SJCRH30 (cell line): ENCODE measurements at regions not wholly inside any gene's neighbourhood (a gene's known extent, or its start where the extent isn't known, plus 50 kb on each side); places are given as distances from the start of the nearest gene placed in this dataset.

Experiments
- DNase-seq, 2 experiments: peaks; one replicate each; pipeline ENCODE4 v3.0.0-alpha.2; 2015 to 2020
- H3K27ac ChIP-seq: fragments of 250-450 bp; sonication (Bioruptor Pico); 2 replicates; pipeline ENCODE4 v1.5.1; 2020; ENCODE audit warnings: mild to moderate bottlenecking, moderate library complexity
- H3K27me3 ChIP-seq: fragments of 250-450 bp; sonication (Bioruptor Pico); 2 replicates; pipeline ENCODE4 v1.5.1; 2020; ENCODE audit warnings: mild to moderate bottlenecking, moderate library complexity
- H3K36me3 ChIP-seq: fragments of 250-450 bp; sonication (Bioruptor Pico); 2 replicates; pipeline ENCODE4 v1.5.1; 2020; ENCODE audit warnings: mild to moderate bottlenecking, moderate library complexity
- H3K4me1 ChIP-seq: fragments of 250-450 bp; sonication (Bioruptor Pico); 2 replicates; pipeline ENCODE4 v1.5.1; 2020; ENCODE audit warnings: mild to moderate bottlenecking, moderate library complexity
- H3K4me3 ChIP-seq: fragments of 250-450 bp; sonication (Bioruptor Pico); 2 replicates; pipeline ENCODE4 v1.5.1; 2020; ENCODE audit warnings: mild to moderate bottlenecking, moderate library complexity
- H3K9me3 ChIP-seq: fragments of 250-450 bp; sonication (Bioruptor Pico); replicated peaks from 2 replicates; pipeline ENCODE4 v1.5.1; 2020; ENCODE audit warnings: mild to moderate bottlenecking, moderate library complexity

- Histone ChIP-seq H3K4me1 (no peaks in the 10 kb centered on the region), H3K27me3 (no peaks in the 10 kb centered on the region), H3K36me3 (no peaks in the 10 kb centered on the region), H3K27ac (no peak overlapping the region), H3K4me3 (no peak overlapping the region), H3K9me3 (no peaks in the 10 kb centered on the region)
- DNase-seq: no peak
Observed at GRCh38 chr18:44370861-44371260, 309.8 kb upstream of the SETBP1 start.

GRCh38 chr18:44374966-44375365 is 305.7 kb upstream of the SETBP1 start:
- no peaks in the 10 kb centered on the region for H3K9me3 ChIP-seq
- no peaks in the 10 kb centered on the region for H3K27me3 ChIP-seq
- H3K36me3 ChIP-seq: no peaks in the 10 kb centered on the region
- H3K4me1 ChIP-seq: no peaks in the 10 kb centered on the region
- H3K27ac ChIP-seq: no peak overlapping the region
- no peak for DNase-seq
- H3K4me3 ChIP-seq: no peak overlapping the region

- Histone ChIP-seq H3K27ac (no peak overlapping the region), H3K4me3 (no peak overlapping the region), H3K36me3 (no peaks in the 10 kb centered on the region), H3K9me3 (no peaks in the 10 kb centered on the region), H3K4me1 (no peaks in the 10 kb centered on the region), H3K27me3 (no peaks in the 10 kb centered on the region)
- DNase-seq: peak in 1 of 2 experiments; percentile 0
Observed at GRCh38 chr18:44386401-44386800, 294.3 kb upstream of the SETBP1 start.

GRCh38 chr18:44388329-44388728 is 292.4 kb upstream of the SETBP1 start:
- H3K27me3 ChIP-seq: no peaks in the 10 kb centered on the region
- DNase-seq: no peak
- H3K27ac ChIP-seq: no peak overlapping the region
- no peaks in the 10 kb centered on the region for H3K4me1 ChIP-seq
- no peaks in the 10 kb centered on the region for H3K36me3 ChIP-seq
- H3K4me3 ChIP-seq: no peak overlapping the region
- H3K9me3 ChIP-seq: no peaks in the 10 kb centered on the region

GRCh38 chr18:44392933-44393332 is 287.8 kb upstream of the SETBP1 start:
- DNase-seq: no peak
- Histone ChIP-seq H3K4me1 (no peaks in the 10 kb centered on the region), H3K27ac (no peak overlapping the region), H3K4me3 (no peak overlapping the region), H3K9me3 (no peaks in the 10 kb centered on the region), H3K27me3 (no peaks in the 10 kb centered on the region), H3K36me3 (no peaks in the 10 kb centered on the region)

- no peak for DNase-seq
- H3K9me3 ChIP-seq: no peaks in the 10 kb centered on the region
Observed at GRCh38 chr18:44393406-44393805, 287.3 kb upstream of the SETBP1 start.

GRCh38 chr18:44396550-44396949 is 284.1 kb upstream of the SETBP1 start:
- Histone ChIP-seq H3K36me3 (no peaks in the 10 kb centered on the region), H3K9me3 (no peaks in the 10 kb centered on the region), H3K27me3 (no peaks in the 10 kb centered on the region), H3K27ac (no peak overlapping the region), H3K4me3 (no peak overlapping the region), H3K4me1 (no peaks in the 10 kb centered on the region)
- no peak for DNase-seq

More at GRCh38 chr18:44393406-44393805, 287.3 kb upstream of the SETBP1 start:
- Histone ChIP-seq H3K27ac (no peak overlapping the region), H3K27me3 (no peaks in the 10 kb centered on the region), H3K36me3 (no peaks in the 10 kb centered on the region), H3K4me3 (no peak overlapping the region), H3K4me1 (no peaks in the 10 kb centered on the region)

GRCh38 chr18:44409071-44409470 is 271.6 kb upstream of the SETBP1 start:
- Histone ChIP-seq H3K4me3 (no peak overlapping the region), H3K4me1 (no peaks in the 10 kb centered on the region), H3K27me3 (no peaks in the 10 kb centered on the region), H3K36me3 (no peaks in the 10 kb centered on the region), H3K27ac (no peak overlapping the region), H3K9me3 (no peaks in the 10 kb centered on the region)
- no peak for DNase-seq

GRCh38 chr18:44409515-44409914 is 271.2 kb upstream of the SETBP1 start:
- Histone ChIP-seq H3K36me3 (no peaks in the 10 kb centered on the region), H3K27ac (no peak overlapping the region), H3K4me3 (no peak overlapping the region), H3K4me1 (no peaks in the 10 kb centered on the region), H3K27me3 (no peaks in the 10 kb centered on the region), H3K9me3 (no peaks in the 10 kb centered on the region)
- no peak for DNase-seq

- H3K27me3 ChIP-seq: no peaks in the 10 kb centered on the region
- no peak for DNase-seq
- H3K36me3 ChIP-seq: no peaks in the 10 kb centered on the region
- no peaks in the 10 kb centered on the region for H3K9me3 ChIP-seq
- H3K4me3 ChIP-seq: no peak overlapping the region
- H3K4me1 ChIP-seq: no peaks in the 10 kb centered on the region
- no peak overlapping the region for H3K27ac ChIP-seq
Observed at GRCh38 chr18:44410740-44411139, 269.9 kb upstream of the SETBP1 start.

GRCh38 chr18:44411262-44411905 is 269.3 kb upstream of the SETBP1 start:
- no peak overlapping the region for H3K4me3 ChIP-seq
- no peak overlapping the region for H3K27ac ChIP-seq
- no peaks in the 10 kb centered on the region for H3K27me3 ChIP-seq
- H3K9me3 ChIP-seq: no peaks in the 10 kb centered on the region
- no peaks in the 10 kb centered on the region for H3K4me1 ChIP-seq
- DNase-seq: no peak
- no peaks in the 10 kb centered on the region for H3K36me3 ChIP-seq

- no peaks in the 10 kb centered on the region for H3K9me3 ChIP-seq
- no peaks in the 10 kb centered on the region for H3K4me1 ChIP-seq
- no peak overlapping the region for H3K27ac ChIP-seq
- no peak for DNase-seq
- H3K36me3 ChIP-seq: no peaks in the 10 kb centered on the region
- no peak overlapping the region for H3K4me3 ChIP-seq
- no peaks in the 10 kb centered on the region for H3K27me3 ChIP-seq
Observed at GRCh38 chr18:44411976-44412375, 268.7 kb upstream of the SETBP1 start.

- Histone ChIP-seq H3K4me1 (no peaks in the 10 kb centered on the region), H3K36me3 (no peaks in the 10 kb centered on the region), H3K4me3 (no peak overlapping the region), H3K27ac (no peak overlapping the region), H3K27me3 (no peaks in the 10 kb centered on the region), H3K9me3 (no peaks in the 10 kb centered on the region)
- no peak for DNase-seq
Observed at GRCh38 chr18:44423814-44424644, 256.7 kb upstream of the SETBP1 start.

- H3K4me3 ChIP-seq: no peak overlapping the region
- H3K27me3 ChIP-seq: no peaks in the 10 kb centered on the region
- no peaks in the 10 kb centered on the region for H3K9me3 ChIP-seq
- no peaks in the 10 kb centered on the region for H3K36me3 ChIP-seq
- no peak for DNase-seq
- no peaks in the 10 kb centered on the region for H3K4me1 ChIP-seq
- no peak overlapping the region for H3K27ac ChIP-seq
Observed at GRCh38 chr18:44424645-44425035, 256.0 kb upstream of the SETBP1 start.

- no peak for DNase-seq
- Histone ChIP-seq H3K36me3 (no peaks in the 10 kb centered on the region), H3K27me3 (no peaks in the 10 kb centered on the region), H3K9me3 (no peaks in the 10 kb centered on the region), H3K4me3 (no peak overlapping the region), H3K4me1 (no peaks in the 10 kb centered on the region), H3K27ac (no peak overlapping the region)
Observed at GRCh38 chr18:44425161-44425560, 255.5 kb upstream of the SETBP1 start.

- no peak overlapping the region for H3K27ac ChIP-seq
Observed at GRCh38 chr18:44437603-44438002, 243.1 kb upstream of the SETBP1 start.

More at GRCh38 chr18:44437603-44438002, 243.1 kb upstream of the SETBP1 start:
- Histone ChIP-seq H3K9me3 (no peaks in the 10 kb centered on the region), H3K27me3 (no peaks in the 10 kb centered on the region), H3K4me3 (no peak overlapping the region), H3K4me1 (no peaks in the 10 kb centered on the region), H3K36me3 (no peaks in the 10 kb centered on the region)
- DNase-seq: no peak
